Skeletal muscle tissue (tissue), 3 donors: ENCODE measurements at regions not wholly inside any gene's neighbourhood (a gene's known extent, or its start where the extent isn't known, plus 50 kb on each side); places are given as distances from the start of the nearest gene placed in this dataset.
"Not testable (repeated sequence)": the region's sequence is repeated elsewhere in the genome, so short reads cannot be mapped to it uniquely, and the experiment has no call there.

ENCODE experiments used
- H3K27ac ChIP-seq: one replicate; pipeline ENCODE4 v1.7.0; 2013; ENCODE audit warnings: mild to moderate bottlenecking, low read depth, low read length, inconsistent platforms
- H3K27me3 ChIP-seq, 3 donors: one replicate each; pipeline ENCODE4 v1.7.0; 2013; ENCODE audit warnings: low read length in 3 of 3; ENCODE audit not compliant: control insufficient read depth in 3 of 3, insufficient read depth in 3 of 3
- H3K36me3 ChIP-seq, 3 donors: one replicate each; pipeline ENCODE4 v1.7.0; 2013; ENCODE audit warnings: low read length in 3 of 3; ENCODE audit not compliant: control insufficient read depth in 3 of 3, insufficient read depth in 3 of 3
- H3K4me1 ChIP-seq, 3 donors: one replicate each; pipeline ENCODE4 v1.7.0; 2013; ENCODE audit warnings: low read length in 3 of 3, mild to moderate bottlenecking in 3 of 3; ENCODE audit not compliant: control insufficient read depth in 3 of 3, insufficient read depth in 3 of 3
- H3K4me3 ChIP-seq, 3 donors: one replicate each; pipeline ENCODE4 v1.7.0; 2013; ENCODE audit warnings: low read length in 3 of 3
- H3K9ac ChIP-seq, 3 donors: one replicate each; pipeline ENCODE4 v1.7.0; 2013; ENCODE audit warnings: low read length in 3 of 3, mild to moderate bottlenecking in 3 of 3, moderate library complexity in 2 of 3, low read depth in 1 of 3
- H3K9me3 ChIP-seq, 3 donors: one replicate each; pipeline ENCODE4 v1.7.0; 2013; ENCODE audit warnings: low read length in 3 of 3; ENCODE audit not compliant: control insufficient read depth in 3 of 3
- donor health status: Osteomylitis.

DNA sequence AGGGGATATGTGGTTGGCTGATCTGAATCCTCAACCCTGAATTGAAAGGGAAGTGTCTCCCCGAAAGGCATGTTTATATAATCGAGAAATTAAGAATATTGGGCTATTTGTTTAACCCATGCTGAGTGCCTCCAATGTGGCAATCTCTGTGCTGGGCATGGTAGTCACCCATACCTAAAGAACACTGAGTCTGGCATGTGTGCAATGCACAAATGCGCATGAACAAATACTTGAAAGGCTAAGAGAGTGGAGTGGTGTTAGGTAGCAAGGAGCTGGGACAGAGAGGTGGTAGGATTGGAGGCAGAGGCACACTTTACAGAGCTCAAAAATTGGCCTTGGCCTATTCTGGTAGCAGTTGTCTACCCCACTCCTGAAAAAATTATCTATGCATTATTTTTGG, 645.1 kb upstream of the FAM98A start:
- H3K27ac ChIP-seq, result no peak overlapping the region
- no peaks in the 10 kb centered on the region for H3K4me1 ChIP-seq
- no peak overlapping the region for H3K9ac ChIP-seq
- no peaks in the 10 kb centered on the region for H3K36me3 ChIP-seq
- no peaks in the 10 kb centered on the region for H3K27me3 ChIP-seq
- H3K4me3 ChIP-seq, result no peak overlapping the region
- no peaks in the 10 kb centered on the region for H3K9me3 ChIP-seq

DNA sequence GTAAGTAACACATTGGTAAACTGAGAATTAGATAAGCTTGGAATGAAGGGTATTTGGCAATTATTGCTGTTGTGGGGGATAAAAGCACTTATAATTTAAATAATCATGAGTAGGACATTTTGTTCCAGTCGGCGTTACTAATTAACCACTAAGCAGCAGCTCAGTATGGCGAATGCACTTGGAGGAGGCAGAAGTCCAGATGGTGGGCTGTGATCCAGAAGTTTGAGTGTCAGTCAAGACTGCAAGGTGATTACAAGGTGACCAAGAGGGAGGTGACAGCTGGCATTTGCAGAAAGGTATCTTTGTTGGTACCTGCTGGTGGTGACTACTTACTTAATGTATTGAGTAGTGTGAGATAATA, 643.6 kb upstream of the FAM98A start:
- Histone ChIP-seq H3K4me1 (no peaks in the 10 kb centered on the region), H3K9me3 (no peaks in the 10 kb centered on the region), H3K9ac (no peak overlapping the region), H3K27me3 (no peaks in the 10 kb centered on the region), H3K36me3 (no peaks in the 10 kb centered on the region), H3K27ac (no peak overlapping the region), H3K4me3 (no peak overlapping the region)

DNA sequence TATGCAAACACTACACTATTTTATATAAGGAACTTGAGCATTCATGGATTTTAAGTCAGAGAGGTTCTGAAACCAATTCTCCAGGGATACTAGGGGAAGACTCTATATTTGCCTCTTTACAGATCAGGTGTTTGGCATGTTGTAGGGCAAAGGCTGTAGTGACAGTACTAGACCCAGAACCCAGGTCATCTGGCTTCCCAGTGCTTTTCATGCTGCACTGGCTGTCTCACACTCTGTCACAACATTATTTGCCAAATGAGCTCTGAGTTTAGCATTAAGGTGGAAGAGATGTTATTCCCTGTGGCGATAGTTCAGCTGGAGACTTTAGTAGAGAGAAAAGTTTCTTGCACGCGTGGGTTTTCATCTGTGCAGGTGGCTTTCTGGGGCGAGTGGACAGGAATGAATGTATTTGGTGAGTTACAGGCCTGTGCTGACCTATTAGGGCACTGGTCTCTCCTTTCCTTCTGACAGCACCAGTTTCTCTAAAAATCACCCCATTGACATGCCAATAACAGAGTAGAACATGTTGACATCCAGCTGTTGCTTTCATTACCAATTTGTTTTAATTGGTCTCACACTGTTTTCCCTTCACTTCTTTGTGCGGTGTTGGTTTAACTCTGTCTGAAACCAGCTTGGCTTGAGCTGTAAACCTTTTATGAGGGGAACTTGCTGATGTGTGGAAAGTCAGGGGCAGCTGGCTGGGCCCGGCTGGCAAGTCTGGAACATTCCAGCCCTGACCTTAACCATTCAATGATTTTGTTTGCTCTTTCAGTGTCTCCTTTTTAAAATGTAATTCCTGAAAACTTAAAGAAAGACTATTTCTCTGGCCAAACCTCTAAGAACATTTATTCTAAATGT, 643.0 kb upstream of the FAM98A start:
- Histone ChIP-seq H3K27ac (no peak overlapping the region), H3K27me3 (no peaks in the 10 kb centered on the region), H3K36me3 (no peaks in the 10 kb centered on the region), H3K9me3 (peaks cover 0 to 3% (median 0%) of the 10 kb centered on the region in 3 donors), H3K4me3 (no peak overlapping the region), H3K4me1 (no peaks in the 10 kb centered on the region), H3K9ac (no peak overlapping the region)

DNA sequence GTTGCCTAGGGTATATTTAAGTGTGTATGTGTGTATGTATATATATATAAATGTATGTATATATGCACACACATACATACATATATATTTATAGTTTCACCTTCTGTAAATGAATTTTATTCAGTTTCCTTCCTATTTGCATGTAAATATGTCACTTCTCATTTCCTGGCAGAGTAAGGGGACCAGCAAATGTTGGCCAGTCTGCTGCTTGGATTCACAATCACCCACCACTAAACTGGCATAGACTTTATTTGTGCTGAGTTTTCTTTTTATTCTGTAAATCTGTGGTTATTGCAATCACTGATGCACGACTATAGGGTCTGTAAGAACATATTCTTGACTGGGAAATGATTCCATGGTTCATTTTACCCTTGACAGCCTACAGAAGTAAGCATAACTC, 640.4 kb upstream of the FAM98A start:
- no peaks in the 10 kb centered on the region for H3K4me1 ChIP-seq
- H3K27me3 ChIP-seq, result no peaks in the 10 kb centered on the region
- no peaks in the 10 kb centered on the region for H3K36me3 ChIP-seq
- H3K9me3 ChIP-seq, result peaks cover 0 to 3% (median 3%) of the 10 kb centered on the region in 3 donors
- H3K27ac ChIP-seq, result no peak overlapping the region
- no peak overlapping the region for H3K9ac ChIP-seq
- H3K4me3 ChIP-seq, result no peak overlapping the region

DNA sequence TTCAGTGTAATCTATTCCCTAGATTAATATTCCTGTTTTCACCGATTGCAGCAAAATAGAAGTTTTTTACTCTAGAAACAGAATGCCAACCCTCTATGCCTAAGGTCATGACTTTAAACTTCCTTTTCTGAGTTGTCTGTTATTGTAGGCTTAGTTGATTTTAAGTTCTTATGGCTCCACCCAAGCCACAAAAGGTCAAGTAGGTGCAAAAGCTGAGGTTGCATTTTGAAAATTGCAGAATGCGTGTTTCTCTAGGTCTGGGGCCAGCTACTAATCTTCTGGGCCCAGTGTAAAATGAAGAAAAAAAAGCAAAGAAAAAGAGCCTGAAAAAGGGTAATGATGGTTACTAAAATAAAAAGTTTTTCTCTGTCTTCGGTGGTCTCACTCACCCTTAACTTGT, 635.7 kb upstream of the FAM98A start:
- Histone ChIP-seq H3K36me3 (no peaks in the 10 kb centered on the region), H3K4me1 (no peaks in the 10 kb centered on the region), H3K9ac (no peak overlapping the region), H3K27ac (no peak overlapping the region), H3K27me3 (no peaks in the 10 kb centered on the region), H3K4me3 (no peak overlapping the region), H3K9me3 (peaks cover 0 to 3% (median 3%) of the 10 kb centered on the region in 3 donors)

DNA sequence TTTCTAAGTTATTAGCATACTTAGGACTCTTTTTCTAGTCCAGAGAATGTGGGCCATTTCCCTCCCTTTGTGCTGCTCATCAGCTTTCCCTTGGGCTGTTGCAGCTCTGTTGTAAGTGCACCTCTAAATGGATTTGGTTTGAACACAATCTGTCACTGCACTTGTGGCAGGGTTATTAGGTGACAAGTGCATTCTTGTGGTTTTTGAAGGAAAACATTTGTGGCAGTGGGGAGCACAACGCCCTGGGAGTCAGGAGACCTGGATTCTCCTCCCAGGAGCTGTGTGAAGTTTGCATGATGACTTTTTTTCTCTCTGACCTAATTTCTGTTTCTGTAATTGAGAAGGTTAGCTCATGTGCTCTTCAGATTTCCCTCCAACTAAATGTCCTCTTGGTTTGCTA, 630.9 kb upstream of the FAM98A start:
- no peak overlapping the region for H3K4me3 ChIP-seq
- no peak overlapping the region for H3K9ac ChIP-seq
- no peaks in the 10 kb centered on the region for H3K4me1 ChIP-seq
- H3K9me3 ChIP-seq, result no peaks in the 10 kb centered on the region
- H3K27me3 ChIP-seq, result no peaks in the 10 kb centered on the region
- H3K36me3 ChIP-seq, result no peaks in the 10 kb centered on the region
- H3K27ac ChIP-seq, result no peak overlapping the region

DNA sequence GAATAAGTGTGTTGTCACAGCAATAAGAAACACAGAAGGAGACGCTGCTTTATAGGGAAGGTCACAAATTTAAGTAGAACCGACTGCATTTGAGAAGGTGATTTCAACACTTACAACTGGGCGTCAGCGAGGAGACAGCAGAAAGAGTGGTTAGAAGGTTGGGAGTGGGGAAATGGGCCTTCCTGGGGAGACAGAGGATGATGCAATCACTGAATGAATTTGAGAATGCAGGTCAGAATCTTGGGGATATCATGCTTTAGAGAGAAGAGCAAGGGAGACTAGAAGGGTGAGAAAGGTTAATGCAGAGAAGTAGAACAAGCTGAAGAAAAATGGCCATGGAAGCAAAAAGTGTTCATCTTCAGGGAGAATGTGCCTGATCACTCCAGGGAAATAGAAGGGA, 616.1 kb upstream of the FAM98A start:
- H3K4me3 ChIP-seq, result no peak overlapping the region
- H3K36me3 ChIP-seq, result no peaks in the 10 kb centered on the region
- no peak overlapping the region for H3K27ac ChIP-seq
- H3K9me3 ChIP-seq, result no peaks in the 10 kb centered on the region
- H3K27me3 ChIP-seq, result no peaks in the 10 kb centered on the region
- no peak overlapping the region for H3K9ac ChIP-seq
- no peaks in the 10 kb centered on the region for H3K4me1 ChIP-seq

DNA sequence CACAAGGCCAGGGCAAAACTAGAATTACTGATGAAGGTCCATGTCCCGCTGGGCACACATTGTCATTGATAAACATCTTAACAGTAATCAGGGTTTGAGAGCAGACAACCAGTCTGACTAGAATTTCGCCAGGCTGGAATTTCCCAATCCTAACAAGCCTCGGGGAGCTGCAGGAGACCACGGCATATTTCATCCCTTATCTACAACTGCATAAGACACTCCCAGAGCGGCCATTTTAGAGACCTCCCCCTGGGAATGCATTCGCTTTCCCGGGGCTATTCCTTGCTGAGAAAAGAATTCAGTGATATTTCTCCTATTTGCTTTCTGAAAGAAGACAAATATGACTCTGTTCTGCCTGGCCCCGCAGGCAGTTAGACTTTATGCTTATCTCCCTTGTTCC, 611.3 kb upstream of the FAM98A start:
- not testable (repeated sequence) for H3K27ac ChIP-seq, H3K27me3 ChIP-seq, H3K9me3 ChIP-seq, H3K4me1 ChIP-seq, H3K36me3 ChIP-seq, H3K9ac ChIP-seq, H3K4me3 ChIP-seq

DNA sequence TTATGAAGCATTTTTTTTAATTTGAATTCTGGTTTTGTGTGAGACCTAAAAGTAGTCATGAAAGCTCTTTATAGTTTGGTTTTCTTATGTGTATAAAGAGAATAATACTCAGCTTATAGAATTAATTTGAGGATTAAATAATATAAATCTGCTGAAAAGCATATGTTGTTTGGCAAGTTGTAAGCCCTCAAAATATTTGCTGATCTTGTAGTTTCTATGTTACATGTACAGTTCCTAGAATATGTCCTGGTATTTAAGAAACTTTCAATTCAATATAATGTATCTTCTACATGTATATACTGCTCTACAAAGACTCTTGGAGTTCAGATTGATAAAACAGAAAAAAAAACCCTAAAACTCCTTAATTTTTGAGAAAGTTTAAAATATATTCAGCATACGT, 605.5 kb upstream of the FAM98A start:
- Histone ChIP-seq H3K36me3 (no peaks in the 10 kb centered on the region), H3K4me3 (no peak overlapping the region), H3K27ac (no peak overlapping the region), H3K4me1 (no peaks in the 10 kb centered on the region), H3K9me3 (no peaks in the 10 kb centered on the region), H3K9ac (no peak overlapping the region), H3K27me3 (no peaks in the 10 kb centered on the region)

DNA sequence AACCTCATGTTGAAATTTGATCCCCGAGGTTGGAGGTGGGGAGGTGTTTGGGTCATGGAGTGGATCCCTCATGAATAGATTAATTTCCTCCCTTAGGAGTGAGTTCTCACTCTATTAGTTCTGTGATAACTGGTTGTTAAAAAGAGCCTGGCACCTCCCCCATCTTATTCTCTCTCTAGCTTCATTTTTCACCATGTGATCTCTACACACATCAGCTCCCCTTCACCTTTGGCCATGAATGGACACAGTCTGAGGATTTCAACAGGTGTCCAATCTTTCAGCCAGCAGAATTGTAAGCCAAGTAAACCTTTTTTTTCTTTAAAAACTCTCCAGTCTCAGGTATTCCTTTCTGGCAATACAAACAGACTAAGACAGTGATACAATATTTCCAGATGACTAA, 602.0 kb upstream of the FAM98A start:
- Histone ChIP-seq H3K4me1 (no peaks in the 10 kb centered on the region), H3K27ac (no peak overlapping the region), H3K27me3 (no peaks in the 10 kb centered on the region), H3K9ac (no peak overlapping the region), H3K9me3 (no peaks in the 10 kb centered on the region), H3K36me3 (no peaks in the 10 kb centered on the region), H3K4me3 (no peak overlapping the region)
